ENCODE measurements at regions not wholly inside any gene's neighbourhood (a gene's known extent, or its start where the extent isn't known, plus 50 kb on each side); places are given as distances from the start of the nearest gene placed in this dataset.

DNA sequence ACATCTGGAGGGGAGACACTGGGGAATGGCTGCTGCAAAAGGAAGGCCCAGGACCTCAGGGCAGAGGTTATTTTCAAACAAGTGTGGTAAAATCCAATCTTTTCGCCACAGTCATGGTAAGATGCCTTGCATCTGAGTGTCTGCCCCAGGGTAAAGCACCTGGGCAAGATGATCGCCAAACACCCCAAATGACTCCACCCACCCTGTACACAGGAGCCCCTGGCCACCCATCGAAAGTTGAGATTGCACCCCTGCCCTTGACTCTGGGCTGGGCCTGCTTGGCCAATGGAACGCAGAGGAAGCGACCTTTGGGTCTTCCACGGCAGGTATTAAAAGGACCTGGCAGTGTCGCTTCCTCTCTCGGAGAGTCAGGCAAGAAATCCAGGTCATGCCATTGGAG lies 88.8 kb downstream of the C16orf95 start (continued):
- TF ChIP-seq, protein P1, sequence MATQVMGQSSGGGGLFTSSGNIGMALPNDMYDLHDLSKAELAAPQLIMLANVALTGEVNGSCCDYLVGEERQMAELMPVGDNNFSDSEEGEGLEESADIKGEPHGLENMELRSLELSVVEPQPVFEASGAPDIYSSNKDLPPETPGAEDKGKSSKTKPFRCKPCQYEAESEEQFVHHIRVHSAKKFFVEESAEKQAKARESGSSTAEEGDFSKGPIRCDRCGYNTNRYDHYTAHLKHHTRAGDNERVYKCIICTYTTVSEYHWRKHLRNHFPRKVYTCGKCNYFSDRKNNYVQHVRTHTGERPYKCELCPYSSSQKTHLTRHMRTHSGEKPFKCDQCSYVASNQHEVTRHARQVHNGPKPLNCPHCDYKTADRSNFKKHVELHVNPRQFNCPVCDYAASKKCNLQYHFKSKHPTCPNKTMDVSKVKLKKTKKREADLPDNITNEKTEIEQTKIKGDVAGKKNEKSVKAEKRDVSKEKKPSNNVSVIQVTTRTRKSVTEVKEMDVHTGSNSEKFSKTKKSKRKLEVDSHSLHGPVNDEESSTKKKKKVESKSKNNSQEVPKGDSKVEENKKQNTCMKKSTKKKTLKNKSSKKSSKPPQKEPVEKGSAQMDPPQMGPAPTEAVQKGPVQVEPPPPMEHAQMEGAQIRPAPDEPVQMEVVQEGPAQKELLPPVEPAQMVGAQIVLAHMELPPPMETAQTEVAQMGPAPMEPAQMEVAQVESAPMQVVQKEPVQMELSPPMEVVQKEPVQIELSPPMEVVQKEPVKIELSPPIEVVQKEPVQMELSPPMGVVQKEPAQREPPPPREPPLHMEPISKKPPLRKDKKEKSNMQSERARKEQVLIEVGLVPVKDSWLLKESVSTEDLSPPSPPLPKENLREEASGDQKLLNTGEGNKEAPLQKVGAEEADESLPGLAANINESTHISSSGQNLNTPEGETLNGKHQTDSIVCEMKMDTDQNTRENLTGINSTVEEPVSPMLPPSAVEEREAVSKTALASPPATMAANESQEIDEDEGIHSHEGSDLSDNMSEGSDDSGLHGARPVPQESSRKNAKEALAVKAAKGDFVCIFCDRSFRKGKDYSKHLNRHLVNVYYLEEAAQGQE (IDR thresholded peaks at IDR 0.05), result no peak
- TF ChIP-seq RFX5 (IDR thresholded peaks at IDR 0.05), result no peak
- TF ChIP-seq POLR2AphosphoS2 (conservative IDR thresholded peaks at IDR 0.05; ENCODE audit: low read length), result no peak
- no peak for TF ChIP-seq CBX2 (IDR thresholded peaks at IDR 0.05; ENCODE audit: borderline replicate concordance, low read depth)
- no peak for TF ChIP-seq MAZ (IDR thresholded peaks at IDR 0.05; ENCODE audit: borderline replicate concordance, low read depth, low read length)
- TF ChIP-seq ESRRA (IDR thresholded peaks at IDR 0.05; ENCODE audit: borderline replicate concordance, low read length), result no peak
- no peak for TF ChIP-seq CHD4 (IDR thresholded peaks at IDR 0.05; ENCODE audit: borderline replicate concordance)

DNA sequence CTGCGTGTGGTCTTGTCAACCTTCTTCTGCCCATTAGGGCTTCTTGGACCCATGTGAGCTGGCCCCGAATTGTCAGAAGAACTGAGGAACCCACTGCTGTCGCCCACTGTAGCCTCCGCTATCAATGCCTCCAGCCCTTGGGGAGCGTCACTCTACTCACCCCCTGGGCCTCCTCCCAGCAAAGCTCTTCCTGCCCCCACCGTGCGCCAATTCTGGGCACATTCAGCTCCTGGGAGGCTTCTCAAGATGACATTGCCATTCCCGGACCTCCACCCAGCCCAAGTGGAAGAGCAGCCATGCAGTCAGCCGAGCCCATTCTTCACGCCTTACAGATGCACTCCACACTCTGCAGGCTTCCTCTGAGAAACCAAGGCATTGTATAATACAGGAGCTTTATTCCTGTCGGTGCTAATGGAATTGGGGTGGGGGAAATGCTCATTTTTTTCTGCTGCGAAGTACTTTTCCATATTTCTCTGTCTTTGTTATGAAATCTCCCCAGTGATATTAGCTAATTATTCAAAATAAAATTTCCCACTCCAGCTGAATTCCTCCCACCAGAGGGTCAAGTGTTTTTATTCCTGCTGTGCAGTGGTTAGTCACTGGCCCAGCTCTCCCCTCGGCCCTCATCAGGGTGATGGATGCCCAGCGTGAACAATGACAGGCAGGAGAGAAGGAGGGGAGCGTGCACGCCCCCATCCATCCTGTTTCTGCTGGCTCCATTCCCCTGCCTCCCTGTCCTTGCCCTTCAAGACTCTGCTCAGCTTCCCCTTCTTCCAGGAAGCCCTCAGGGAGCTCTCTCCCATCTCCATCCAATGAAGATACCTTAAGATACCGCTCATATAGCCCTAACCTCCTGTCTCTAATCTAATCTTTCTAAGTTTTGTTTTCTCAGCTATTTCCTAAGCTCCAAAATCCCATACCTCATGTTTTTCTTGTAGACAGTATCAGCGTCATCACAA lies 87.7 kb downstream of the C16orf95 start:
- no peak for FAIRE-seq
- ChIA-PET POLR2A (no interaction called here), CTCF (interaction anchor here (0.6 kb wide), 1 partner anchor 24 kb away, joined by 3 read pairs; no protein-coding TSS in a partner anchor)
- TF ChIP-seq RAD21 (conservative IDR thresholded peaks at IDR 0.05 in 1 of 2, IDR thresholded peaks at IDR 0.05 in 1 of 2), result no peak
- TF ChIP-seq JUN (IDR thresholded peaks at IDR 0.05), result no peak
- peak; percentile 29 for TF ChIP-seq ZFP36 (IDR thresholded peaks at IDR 0.05; ENCODE audit: borderline replicate concordance, partially characterized antibody)
- TF ChIP-seq, protein P2, sequence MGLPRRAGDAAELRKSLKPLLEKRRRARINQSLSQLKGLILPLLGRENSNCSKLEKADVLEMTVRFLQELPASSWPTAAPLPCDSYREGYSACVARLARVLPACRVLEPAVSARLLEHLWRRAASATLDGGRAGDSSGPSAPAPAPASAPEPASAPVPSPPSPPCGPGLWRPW (IDR thresholded peaks at IDR 0.05), result no peak
- no peak for DNase-seq (ENCODE audit: low read depth in 1 of 2, low spot score in 1 of 2)
- peaks cover 13% of the 10 kb centered on the region; the same call in 1 of the 3 replicates for H3K9me3 ChIP-seq
- H3K27ac ChIP-seq, result no peak overlapping the region
- ATAC-seq, result no peak
- H3K4me3 ChIP-seq, result no peak overlapping the region
- H3K4me1 ChIP-seq, result no peaks in the 10 kb centered on the region
- 57% methylated on average over 18 of the region's 18 CpGs for WGBS (ENCODE audit: missing lambda C conversion rate)
- H3K4me2 ChIP-seq, result no peak overlapping the region

DNA sequence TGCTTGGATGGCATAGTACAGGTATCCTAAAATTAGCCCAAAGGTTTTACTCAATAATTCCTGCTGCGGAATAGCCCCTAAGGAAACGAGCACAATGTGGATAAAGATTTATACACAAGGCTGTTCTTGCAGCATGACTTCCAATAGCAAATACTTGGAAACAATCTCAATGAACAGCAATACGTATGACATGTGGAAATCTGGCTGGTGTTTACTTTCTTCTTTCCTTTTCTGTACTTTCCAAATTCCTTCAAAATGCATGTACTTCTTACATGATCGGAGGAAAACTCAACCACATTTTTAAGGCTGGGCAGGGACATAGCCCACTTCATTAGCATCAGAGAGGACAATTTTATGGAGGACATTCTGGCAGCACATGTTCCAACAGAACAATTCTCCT lies 86.6 kb downstream of the C16orf95 start:
- Histone ChIP-seq H3K4me2 (no peak overlapping the region), H3K4me1 (no peaks in the 10 kb centered on the region), H3K9me3 (peaks cover 13% of the 10 kb centered on the region; the same call in 1 of the 3 replicates), H3K27ac (no peak overlapping the region), H3K4me3 (no peak overlapping the region)
- TF ChIP-seq NR3C1 (IDR thresholded peaks at IDR 0.05) (no peak), FOSL2 (IDR thresholded peaks at IDR 0.05) (no peak), FOSL2 (CRISPR knock-in tag; IDR thresholded peaks at IDR 0.05) (no peak), BHLHE40 (IDR thresholded peaks at IDR 0.05; ENCODE audit: low read depth, low read length) (no peak), NPAS2 (CRISPR knock-in tag; IDR thresholded peaks at IDR 0.05; ENCODE audit: borderline replicate concordance) (no peak), HOXB5 (CRISPR knock-in tag; IDR thresholded peaks at IDR 0.05) (no peak), CBX2 (IDR thresholded peaks at IDR 0.05; ENCODE audit: borderline replicate concordance, low read depth) (no peak), CHD2 (IDR thresholded peaks at IDR 0.05; ENCODE audit: low read length, partially characterized antibody) (no peak), TP53 (CRISPR knock-in tag; IDR thresholded peaks at IDR 0.05) (no peak), PHF8 (IDR thresholded peaks at IDR 0.05; ENCODE audit: borderline replicate concordance, low read depth) (no peak), RAD21 (conservative IDR thresholded peaks at IDR 0.05 in 1 of 2, IDR thresholded peaks at IDR 0.05 in 1 of 2) (no peak), RFX5 (IDR thresholded peaks at IDR 0.05) (no peak), FOXS1 (CRISPR knock-in tag; IDR thresholded peaks at IDR 0.05) (no peak), HEYL (CRISPR knock-in tag; IDR thresholded peaks at IDR 0.05) (no peak), TFCP2L1 (CRISPR knock-in tag; IDR thresholded peaks at IDR 0.05) (no peak), SMC3 (IDR thresholded peaks at IDR 0.05) (no peak), POLR2A (IDR thresholded peaks at IDR 0.05; ENCODE audit: low read length) (no peak), HOXB13 (CRISPR knock-in tag; IDR thresholded peaks at IDR 0.05; ENCODE audit: low read depth) (no peak)
- TF ChIP-seq, protein P3, sequence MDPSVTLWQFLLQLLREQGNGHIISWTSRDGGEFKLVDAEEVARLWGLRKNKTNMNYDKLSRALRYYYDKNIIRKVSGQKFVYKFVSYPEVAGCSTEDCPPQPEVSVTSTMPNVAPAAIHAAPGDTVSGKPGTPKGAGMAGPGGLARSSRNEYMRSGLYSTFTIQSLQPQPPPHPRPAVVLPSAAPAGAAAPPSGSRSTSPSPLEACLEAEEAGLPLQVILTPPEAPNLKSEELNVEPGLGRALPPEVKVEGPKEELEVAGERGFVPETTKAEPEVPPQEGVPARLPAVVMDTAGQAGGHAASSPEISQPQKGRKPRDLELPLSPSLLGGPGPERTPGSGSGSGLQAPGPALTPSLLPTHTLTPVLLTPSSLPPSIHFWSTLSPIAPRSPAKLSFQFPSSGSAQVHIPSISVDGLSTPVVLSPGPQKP (IDR thresholded peaks at IDR 0.05; ENCODE audit: low read depth, low read length), result no peak
- TF ChIP-seq, protein P4, sequence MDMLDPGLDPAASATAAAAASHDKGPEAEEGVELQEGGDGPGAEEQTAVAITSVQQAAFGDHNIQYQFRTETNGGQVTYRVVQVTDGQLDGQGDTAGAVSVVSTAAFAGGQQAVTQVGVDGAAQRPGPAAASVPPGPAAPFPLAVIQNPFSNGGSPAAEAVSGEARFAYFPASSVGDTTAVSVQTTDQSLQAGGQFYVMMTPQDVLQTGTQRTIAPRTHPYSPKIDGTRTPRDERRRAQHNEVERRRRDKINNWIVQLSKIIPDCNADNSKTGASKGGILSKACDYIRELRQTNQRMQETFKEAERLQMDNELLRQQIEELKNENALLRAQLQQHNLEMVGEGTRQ (IDR thresholded peaks at IDR 0.05), result no peak
- WGBS (ENCODE audit: missing lambda C conversion rate), result 60% methylated on average over 4 of the region's 4 CpGs
- CTCF ChIA-PET, result no interaction called here
- no peak for ATAC-seq
- DNase-seq (ENCODE audit: low read depth in 1 of 2, low spot score in 1 of 2), result no peak
- no peak for FAIRE-seq
- POLR2A ChIA-PET, result no interaction called here

Measured in A549 (cell line).